SU-DHL-6 (cell line): ENCODE measurements at regions not wholly inside any gene's neighbourhood (a gene's known extent, or its start where the extent isn't known, plus 50 kb on each side); places are given as distances from the start of the nearest gene placed in this dataset.

Experiments
- CTCF ChIP-seq: fragments of 200-600 bp; sonication (generic); IDR thresholded peaks from one replicate; pipeline ENCODE4 v1.5.1; 2017; ENCODE audit warnings: antibody characterized with exemption, mild to moderate bottlenecking, low read length, moderate library complexity; ENCODE audit not compliant: insufficient read depth, poor library complexity, severe bottlenecking
- EZH2phosphoT487 ChIP-seq: fragments of 200-600 bp; sonication (generic), shearing (Covaris generic); conservative IDR thresholded peaks from 2 replicates; pipeline ENCODE4 v1.6.1; 2018; ENCODE audit warnings: mild to moderate bottlenecking, antibody characterized with exemption, low read length, moderate library complexity, mixed read lengths

- TF ChIP-seq CTCF (no peak), EZH2phosphoT487 (no peak)
Measured at GRCh38 chr6:22081709-22082108, 215.1 kb downstream of the PRL start.
